ENCODE measurements at regions not wholly inside any gene's neighbourhood (a gene's known extent, or its start where the extent isn't known, plus 50 kb on each side); places are given as distances from the start of the nearest gene placed in this dataset.

DNA sequence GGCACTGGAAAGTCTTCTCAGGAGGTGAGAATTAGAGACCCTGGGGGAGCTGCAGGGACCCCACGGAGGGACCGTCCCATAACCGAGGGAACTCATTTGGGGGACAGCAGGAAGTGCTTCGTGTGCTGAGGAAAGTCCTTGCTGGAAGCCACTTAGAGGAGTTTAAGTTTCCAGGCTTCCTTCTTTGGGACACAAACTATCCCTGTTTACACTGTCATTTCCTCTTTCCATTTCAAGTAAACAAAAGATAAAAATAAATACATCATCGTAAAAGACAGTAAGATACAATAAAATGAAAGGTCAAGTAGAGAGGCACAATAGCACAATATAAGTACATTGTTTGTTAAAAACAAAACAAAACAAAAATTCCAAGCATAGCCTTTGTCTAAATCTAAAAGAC lies 101.2 kb downstream of the TTLL2 start:
- TF ChIP-seq, protein P1, sequence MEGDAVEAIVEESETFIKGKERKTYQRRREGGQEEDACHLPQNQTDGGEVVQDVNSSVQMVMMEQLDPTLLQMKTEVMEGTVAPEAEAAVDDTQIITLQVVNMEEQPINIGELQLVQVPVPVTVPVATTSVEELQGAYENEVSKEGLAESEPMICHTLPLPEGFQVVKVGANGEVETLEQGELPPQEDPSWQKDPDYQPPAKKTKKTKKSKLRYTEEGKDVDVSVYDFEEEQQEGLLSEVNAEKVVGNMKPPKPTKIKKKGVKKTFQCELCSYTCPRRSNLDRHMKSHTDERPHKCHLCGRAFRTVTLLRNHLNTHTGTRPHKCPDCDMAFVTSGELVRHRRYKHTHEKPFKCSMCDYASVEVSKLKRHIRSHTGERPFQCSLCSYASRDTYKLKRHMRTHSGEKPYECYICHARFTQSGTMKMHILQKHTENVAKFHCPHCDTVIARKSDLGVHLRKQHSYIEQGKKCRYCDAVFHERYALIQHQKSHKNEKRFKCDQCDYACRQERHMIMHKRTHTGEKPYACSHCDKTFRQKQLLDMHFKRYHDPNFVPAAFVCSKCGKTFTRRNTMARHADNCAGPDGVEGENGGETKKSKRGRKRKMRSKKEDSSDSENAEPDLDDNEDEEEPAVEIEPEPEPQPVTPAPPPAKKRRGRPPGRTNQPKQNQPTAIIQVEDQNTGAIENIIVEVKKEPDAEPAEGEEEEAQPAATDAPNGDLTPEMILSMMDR (conservative IDR thresholded peaks at IDR 0.05; ENCODE audit: low read depth, low read length), result no peak
- no peak for TF ChIP-seq EZH2 (IDR thresholded peaks at IDR 0.05; ENCODE audit: borderline replicate concordance, low read depth, low read length, poor library complexity, severe bottlenecking)
- ChIA-PET POLR2A (ENCODE audit: low non-redundant PET) (no interaction called here), CTCF (no interaction called here)
- H3K9me3 ChIP-seq (ENCODE audit: low read depth, low read length, poor library complexity, severe bottlenecking), result no peaks in the 10 kb centered on the region
- H3K4me3 ChIP-seq (ENCODE audit: low read depth, low read length, poor library complexity, severe bottlenecking), result no peak overlapping the region
- H3K36me3 ChIP-seq (ENCODE audit: insufficient read depth, low read length, poor library complexity, severe bottlenecking), result no peaks in the 10 kb centered on the region
- no peak for DNase-seq (ENCODE audit: low spot score)
- no TSS peak for BruUV-seq (replicated peaks)
- no peak overlapping the region for H3K27ac ChIP-seq (ENCODE audit: low read depth, low read length, poor library complexity, severe bottlenecking)
- intact Hi-C loops (cut with micrococcal nuclease; ENCODE audit: unreplicated experiment), result no loop called here
- no peaks in the 10 kb centered on the region for H3K27me3 ChIP-seq (replicated peaks; ENCODE audit: insufficient read depth, low read depth, low read length, poor library complexity)
- H3K4me1 ChIP-seq (ENCODE audit: insufficient read depth, low read length, poor library complexity, severe bottlenecking), result no peaks in the 10 kb centered on the region

DNA sequence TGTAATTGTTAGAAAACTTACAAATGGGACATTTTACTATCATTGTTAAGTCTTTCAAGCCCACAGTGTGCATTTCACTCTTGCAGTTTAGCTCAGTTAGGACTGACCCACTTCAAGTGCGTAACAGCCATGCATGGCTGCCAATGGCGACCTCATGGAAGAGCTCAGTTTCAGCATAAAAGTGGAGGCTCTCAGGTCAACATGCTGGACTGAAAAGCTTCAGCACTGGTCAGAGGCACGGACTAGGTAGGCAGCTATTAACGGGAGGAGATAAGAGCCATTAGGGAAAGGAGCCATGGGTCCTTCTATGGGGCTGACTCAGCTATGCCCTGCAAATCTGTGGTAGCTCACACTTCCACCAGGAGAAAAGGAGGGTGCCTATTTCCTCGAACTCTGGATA lies 101.8 kb downstream of the TTLL2 start:
- TF ChIP-seq, protein P1 (conservative IDR thresholded peaks at IDR 0.05; ENCODE audit: low read depth, low read length), result no peak
- no peak for TF ChIP-seq EZH2 (IDR thresholded peaks at IDR 0.05; ENCODE audit: borderline replicate concordance, low read depth, low read length, poor library complexity, severe bottlenecking)
- ChIA-PET POLR2A (ENCODE audit: low non-redundant PET) (no interaction called here), CTCF (no interaction called here)
- Histone ChIP-seq H3K27me3 (replicated peaks; ENCODE audit: insufficient read depth, low read depth, low read length, poor library complexity) (no peaks in the 10 kb centered on the region), H3K4me1 (ENCODE audit: insufficient read depth, low read length, poor library complexity, severe bottlenecking) (no peaks in the 10 kb centered on the region), H3K9me3 (ENCODE audit: low read depth, low read length, poor library complexity, severe bottlenecking) (no peaks in the 10 kb centered on the region), H3K27ac (ENCODE audit: low read depth, low read length, poor library complexity, severe bottlenecking) (no peak overlapping the region), H3K4me3 (ENCODE audit: low read depth, low read length, poor library complexity, severe bottlenecking) (no peak overlapping the region), H3K36me3 (ENCODE audit: insufficient read depth, low read length, poor library complexity, severe bottlenecking) (no peaks in the 10 kb centered on the region)
- BruUV-seq (replicated peaks), result no TSS peak
- intact Hi-C loops (cut with micrococcal nuclease; ENCODE audit: unreplicated experiment), result no loop called here
- no peak for DNase-seq (ENCODE audit: low spot score)

DNA sequence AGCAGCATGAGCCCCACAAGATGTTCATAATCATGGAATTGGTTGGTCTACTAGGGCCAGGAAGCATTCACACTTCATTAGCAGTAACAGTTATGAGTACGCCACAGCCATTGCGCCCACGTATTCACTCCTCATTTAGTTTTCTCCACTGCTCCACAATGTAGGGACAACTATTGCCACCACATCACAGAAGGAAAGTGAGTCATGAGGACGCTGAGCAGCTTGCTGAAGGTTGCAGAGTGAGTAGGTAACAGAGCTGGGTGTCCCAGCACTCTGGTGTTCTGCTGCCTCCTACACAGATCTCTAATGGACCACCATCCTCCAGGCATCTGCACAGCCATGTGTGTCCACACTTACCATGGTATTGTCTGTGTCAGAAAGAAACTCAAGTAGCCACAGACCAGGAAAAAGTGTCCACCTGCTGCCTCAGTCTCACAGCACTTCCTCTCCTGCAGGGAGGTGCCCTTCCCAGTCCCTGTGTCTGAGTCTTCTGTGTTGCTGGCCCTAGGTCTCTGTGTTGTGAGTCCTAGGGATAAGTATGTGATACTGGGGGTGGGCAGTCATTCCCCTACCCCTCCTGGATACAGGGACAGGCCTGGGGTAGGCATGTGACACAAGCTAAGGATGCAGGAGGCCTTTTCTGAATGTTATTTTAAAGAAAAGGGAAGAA lies 103.9 kb downstream of the TTLL2 start:
- H3K9me3 ChIP-seq (ENCODE audit: low read depth, low read length, poor library complexity, severe bottlenecking), result no peaks in the 10 kb centered on the region
- POLR2A ChIA-PET (ENCODE audit: low non-redundant PET), result no interaction called here
- intact Hi-C loops (cut with micrococcal nuclease; ENCODE audit: unreplicated experiment), result no loop called here

More for the DNA sequence above, 103.9 kb downstream of the TTLL2 start:
- no peak for DNase-seq (ENCODE audit: low spot score)
- CTCF ChIA-PET, result no interaction called here
- Histone ChIP-seq H3K36me3 (ENCODE audit: insufficient read depth, low read length, poor library complexity, severe bottlenecking) (no peaks in the 10 kb centered on the region), H3K4me3 (ENCODE audit: low read depth, low read length, poor library complexity, severe bottlenecking) (no peak overlapping the region), H3K4me1 (ENCODE audit: insufficient read depth, low read length, poor library complexity, severe bottlenecking) (no peaks in the 10 kb centered on the region), H3K27ac (ENCODE audit: low read depth, low read length, poor library complexity, severe bottlenecking) (no peak overlapping the region), H3K27me3 (replicated peaks; ENCODE audit: insufficient read depth, low read depth, low read length, poor library complexity) (no peaks in the 10 kb centered on the region)
- no peak for TF ChIP-seq EZH2 (IDR thresholded peaks at IDR 0.05; ENCODE audit: borderline replicate concordance, low read depth, low read length, poor library complexity, severe bottlenecking)
- TF ChIP-seq, protein P1 (conservative IDR thresholded peaks at IDR 0.05; ENCODE audit: low read depth, low read length), result no peak
- no TSS peak for BruUV-seq (replicated peaks)

Data from A673 (cell line).